ENCODE measurements at regions not wholly inside any gene's neighbourhood (a gene's known extent, or its start where the extent isn't known, plus 50 kb on each side); places are given as distances from the start of the nearest gene placed in this dataset.
A peak's percentile ranks its signal among the peaks of the same experiment; 100 is the strongest.

- Histone ChIP-seq H3K4me3 (ENCODE audit: low read length in 2 of 2) (no peak overlapping the region), H3K36me3 (ENCODE audit: control insufficient read depth in 2 of 2, insufficient read depth in 2 of 2, low read length in 1 of 2) (no peaks in the 10 kb centered on the region), H3K9me3 (ENCODE audit: control insufficient read depth in 2 of 2, insufficient read depth in 1 of 2, low read length in 1 of 2) (no peaks in the 10 kb centered on the region), H3K27ac (ENCODE audit: low read depth in 1 of 2, low read length in 1 of 2) (no peak overlapping the region), H3K4me1 (ENCODE audit: control insufficient read depth in 2 of 2, insufficient read depth in 2 of 2, low read length in 2 of 2) (peaks cover 10 to 12% of the 10 kb centered on the region in 2 donors), H3K27me3 (ENCODE audit: control insufficient read depth in 2 of 2, insufficient read depth in 1 of 2, low read length in 1 of 2) (peaks cover 43 to 61% of the 10 kb centered on the region in 2 donors)
- no peak for DNase-seq (ENCODE audit: low read depth in 6 of 9, low spot score in 9 of 9)
- over 99% methylated on average over 3 of the region's 3 CpGs for WGBS
Observed at GRCh38 chr2:191738003-191738402, 60.1 kb downstream of the NABP1 start.

GRCh38 chr2:191738667-191739066 is 60.7 kb downstream of the NABP1 start:
- 97% methylated on average over 3 of the region's 3 CpGs for WGBS
- Histone ChIP-seq H3K36me3 (ENCODE audit: control insufficient read depth in 2 of 2, insufficient read depth in 2 of 2, low read length in 1 of 2) (no peaks in the 10 kb centered on the region), H3K4me3 (ENCODE audit: low read length in 2 of 2) (no peak overlapping the region), H3K27ac (ENCODE audit: low read depth in 1 of 2, low read length in 1 of 2) (no peak overlapping the region), H3K27me3 (ENCODE audit: control insufficient read depth in 2 of 2, insufficient read depth in 1 of 2, low read length in 1 of 2) (peaks cover 38 to 55% of the 10 kb centered on the region in 2 donors), H3K4me1 (ENCODE audit: control insufficient read depth in 2 of 2, insufficient read depth in 2 of 2, low read length in 2 of 2) (peaks cover 10 to 12% of the 10 kb centered on the region in 2 donors), H3K9me3 (ENCODE audit: control insufficient read depth in 2 of 2, insufficient read depth in 1 of 2, low read length in 1 of 2) (no peaks in the 10 kb centered on the region)
- DNase-seq (ENCODE audit: low read depth in 6 of 9, low spot score in 9 of 9) = no peak

- Histone ChIP-seq H3K36me3 (ENCODE audit: control insufficient read depth in 2 of 2, insufficient read depth in 2 of 2, low read length in 1 of 2) (no peaks in the 10 kb centered on the region), H3K4me3 (ENCODE audit: low read length in 2 of 2) (no peak overlapping the region), H3K27me3 (ENCODE audit: control insufficient read depth in 2 of 2, insufficient read depth in 1 of 2, low read length in 1 of 2) (peaks cover 36 to 53% of the 10 kb centered on the region in 2 donors), H3K9me3 (ENCODE audit: control insufficient read depth in 2 of 2, insufficient read depth in 1 of 2, low read length in 1 of 2) (no peaks in the 10 kb centered on the region), H3K27ac (ENCODE audit: low read depth in 1 of 2, low read length in 1 of 2) (no peak overlapping the region), H3K4me1 (ENCODE audit: control insufficient read depth in 2 of 2, insufficient read depth in 2 of 2, low read length in 2 of 2) (peaks cover 10 to 12% of the 10 kb centered on the region in 2 donors)
- WGBS = 92% methylated on average over 3 of the region's 3 CpGs
- DNase-seq (ENCODE audit: low read depth in 6 of 9, low spot score in 9 of 9) = no peak
Observed at GRCh38 chr2:191739194-191739593, 61.3 kb downstream of the NABP1 start.

- peak; percentile 78 to 98 (median 90) for DNase-seq (ENCODE audit: low read depth in 6 of 9, low spot score in 9 of 9)
- no peak overlapping the region for H3K27ac ChIP-seq (ENCODE audit: low read depth in 1 of 2, low read length in 1 of 2)
Observed at GRCh38 chr2:191740016-191740419, 62.1 kb downstream of the NABP1 start.

GRCh38 chr2:191740759-191741158 is 62.8 kb downstream of the NABP1 start:
- Histone ChIP-seq H3K4me1 (ENCODE audit: control insufficient read depth in 2 of 2, insufficient read depth in 2 of 2, low read length in 2 of 2) (peaks cover 10 to 12% of the 10 kb centered on the region in 2 donors), H3K27ac (ENCODE audit: low read depth in 1 of 2, low read length in 1 of 2) (no peak overlapping the region), H3K36me3 (ENCODE audit: control insufficient read depth in 2 of 2, insufficient read depth in 2 of 2, low read length in 1 of 2) (no peaks in the 10 kb centered on the region), H3K4me3 (ENCODE audit: low read length in 2 of 2) (no peak overlapping the region), H3K27me3 (ENCODE audit: control insufficient read depth in 2 of 2, insufficient read depth in 1 of 2, low read length in 1 of 2) (peaks cover 30 to 49% of the 10 kb centered on the region in 2 donors), H3K9me3 (ENCODE audit: control insufficient read depth in 2 of 2, insufficient read depth in 1 of 2, low read length in 1 of 2) (no peaks in the 10 kb centered on the region)
- DNase-seq (ENCODE audit: low read depth in 6 of 9, low spot score in 9 of 9) = no peak
- WGBS = 79% methylated on average over 3 of the region's 3 CpGs

More at GRCh38 chr2:191740016-191740419, 62.1 kb downstream of the NABP1 start:
- peaks cover 10 to 12% of the 10 kb centered on the region in 2 donors for H3K4me1 ChIP-seq (ENCODE audit: control insufficient read depth in 2 of 2, insufficient read depth in 2 of 2, low read length in 2 of 2)
- H3K9me3 ChIP-seq (ENCODE audit: control insufficient read depth in 2 of 2, insufficient read depth in 1 of 2, low read length in 1 of 2) = no peaks in the 10 kb centered on the region
- no peaks in the 10 kb centered on the region for H3K36me3 ChIP-seq (ENCODE audit: control insufficient read depth in 2 of 2, insufficient read depth in 2 of 2, low read length in 1 of 2)
- no peak overlapping the region for H3K4me3 ChIP-seq (ENCODE audit: low read length in 2 of 2)
- H3K27me3 ChIP-seq (ENCODE audit: control insufficient read depth in 2 of 2, insufficient read depth in 1 of 2, low read length in 1 of 2) = peaks cover 33 to 49% of the 10 kb centered on the region in 2 donors

GRCh38 chr2:191746346-191747169 is 68.6 kb downstream of the NABP1 start:
- Histone ChIP-seq H3K27ac (ENCODE audit: low read depth in 1 of 2, low read length in 1 of 2) (no peak overlapping the region), H3K4me1 (ENCODE audit: control insufficient read depth in 2 of 2, insufficient read depth in 2 of 2, low read length in 2 of 2) (no peaks in the 10 kb centered on the region), H3K4me3 (ENCODE audit: low read length in 2 of 2) (no peak overlapping the region), H3K27me3 (ENCODE audit: control insufficient read depth in 2 of 2, insufficient read depth in 1 of 2, low read length in 1 of 2) (peaks cover 38 to 50% of the 10 kb centered on the region in 2 donors), H3K36me3 (ENCODE audit: control insufficient read depth in 2 of 2, insufficient read depth in 2 of 2, low read length in 1 of 2) (no peaks in the 10 kb centered on the region), H3K9me3 (ENCODE audit: control insufficient read depth in 2 of 2, insufficient read depth in 1 of 2, low read length in 1 of 2) (no peaks in the 10 kb centered on the region)
- no peak for DNase-seq (ENCODE audit: low read depth in 6 of 9, low spot score in 9 of 9)
- 89% methylated on average over 7 of the region's 7 CpGs for WGBS

GRCh38 chr2:191747170-191747530 is 69.2 kb downstream of the NABP1 start:
- H3K27me3 ChIP-seq (ENCODE audit: control insufficient read depth in 2 of 2, insufficient read depth in 1 of 2, low read length in 1 of 2) = peaks cover 39 to 50% of the 10 kb centered on the region in 2 donors
- 93% methylated on average over 3 of the region's 3 CpGs for WGBS
- no peak overlapping the region for H3K4me3 ChIP-seq (ENCODE audit: low read length in 2 of 2)
- H3K36me3 ChIP-seq (ENCODE audit: control insufficient read depth in 2 of 2, insufficient read depth in 2 of 2, low read length in 1 of 2) = no peaks in the 10 kb centered on the region
- no peak for DNase-seq (ENCODE audit: low read depth in 6 of 9, low spot score in 9 of 9)
- H3K27ac ChIP-seq (ENCODE audit: low read depth in 1 of 2, low read length in 1 of 2) = no peak overlapping the region
- no peaks in the 10 kb centered on the region for H3K9me3 ChIP-seq (ENCODE audit: control insufficient read depth in 2 of 2, insufficient read depth in 1 of 2, low read length in 1 of 2)
- H3K4me1 ChIP-seq (ENCODE audit: control insufficient read depth in 2 of 2, insufficient read depth in 2 of 2, low read length in 2 of 2) = no peaks in the 10 kb centered on the region

GRCh38 chr2:191748059-191748461 is 70.1 kb downstream of the NABP1 start:
- no peaks in the 10 kb centered on the region for H3K36me3 ChIP-seq (ENCODE audit: control insufficient read depth in 2 of 2, insufficient read depth in 2 of 2, low read length in 1 of 2)
- no peaks in the 10 kb centered on the region for H3K9me3 ChIP-seq (ENCODE audit: control insufficient read depth in 2 of 2, insufficient read depth in 1 of 2, low read length in 1 of 2)
- H3K27me3 ChIP-seq (ENCODE audit: control insufficient read depth in 2 of 2, insufficient read depth in 1 of 2, low read length in 1 of 2) = peaks cover 39 to 50% of the 10 kb centered on the region in 2 donors
- no peak overlapping the region for H3K27ac ChIP-seq (ENCODE audit: low read depth in 1 of 2, low read length in 1 of 2)
- DNase-seq (ENCODE audit: low read depth in 6 of 9, low spot score in 9 of 9) = no peak
- WGBS = 94% methylated on average over 3 of the region's 3 CpGs
- H3K4me1 ChIP-seq (ENCODE audit: control insufficient read depth in 2 of 2, insufficient read depth in 2 of 2, low read length in 2 of 2) = no peaks in the 10 kb centered on the region
- no peak overlapping the region for H3K4me3 ChIP-seq (ENCODE audit: low read length in 2 of 2)

GRCh38 chr2:191748528-191749180 is 70.7 kb downstream of the NABP1 start:
- 93% methylated on average over 1 of the region's 1 CpG for WGBS
- Histone ChIP-seq H3K9me3 (ENCODE audit: control insufficient read depth in 2 of 2, insufficient read depth in 1 of 2, low read length in 1 of 2) (no peaks in the 10 kb centered on the region), H3K27ac (ENCODE audit: low read depth in 1 of 2, low read length in 1 of 2) (no peak overlapping the region), H3K4me1 (ENCODE audit: control insufficient read depth in 2 of 2, insufficient read depth in 2 of 2, low read length in 2 of 2) (no peaks in the 10 kb centered on the region), H3K27me3 (ENCODE audit: control insufficient read depth in 2 of 2, insufficient read depth in 1 of 2, low read length in 1 of 2) (peaks cover 39 to 49% of the 10 kb centered on the region in 2 donors), H3K36me3 (ENCODE audit: control insufficient read depth in 2 of 2, insufficient read depth in 2 of 2, low read length in 1 of 2) (no peaks in the 10 kb centered on the region), H3K4me3 (ENCODE audit: low read length in 2 of 2) (no peak overlapping the region)
- no peak for DNase-seq (ENCODE audit: low read depth in 6 of 9, low spot score in 9 of 9)
